Peyer's patch (tissue), 4 donors: ENCODE measurements at regions not wholly inside any gene's neighbourhood (a gene's known extent, or its start where the extent isn't known, plus 50 kb on each side); places are given as distances from the start of the nearest gene placed in this dataset.

Source experiments
- DNase-seq, 3 donors: peaks; one replicate each; pipeline ENCODE4 v3.0.0-alpha.2; 2017 to 2019
- H3K27ac ChIP-seq, 4 donors: fragments of 200-600 bp; sonication (generic); one replicate each; pipeline ENCODE4 v1.5.1; 2016 to 2019
- H3K27me3 ChIP-seq, 2 donors: fragments of 200-600 bp; sonication (generic); one replicate each; pipeline ENCODE4 v1.5.1; 2019
- H3K36me3 ChIP-seq, 3 donors: fragments of 200-600 bp; sonication (generic); one replicate each; pipeline ENCODE4 v1.5.1; 2016 to 2019
- H3K4me1 ChIP-seq, 4 donors: fragments of 200-600 bp; sonication (generic); one replicate each; pipeline ENCODE4 v1.5.1; 2016 to 2019
- H3K4me3 ChIP-seq, 4 donors: fragments of 200-600 bp; sonication (generic); 1 replicate in 3 of 4; 2 replicates in 1 of 4; pipeline ENCODE4 v1.5.1; 2016 to 2019; ENCODE audit warnings: mild to moderate bottlenecking in 1 of 4
- H3K9me3 ChIP-seq, 4 donors: fragments of 200-600 bp; sonication (generic); one replicate each; pipeline ENCODE4 v1.5.1; 2016 to 2019; ENCODE audit warnings: mild to moderate bottlenecking in 1 of 4
- POLR2A ChIP-seq, 2 donors: fragments of 450-650 bp; IDR thresholded peaks; one replicate each; pipeline ENCODE4 v1.5.1; 2017; ENCODE audit warnings: antibody characterized with exemption in 2 of 2, mild to moderate bottlenecking in 2 of 2, moderate library complexity in 2 of 2
- TF ChIP-seq, protein P1 (sequence below), 6 experiments: fragments of 450-650 bp in 4 of 6; fragments of 200-600 bp in 2 of 6; sonication (generic) in 1 of 6; IDR thresholded peaks; one replicate each; pipeline ENCODE4 v1.5.1; 2017 to 2019; ENCODE audit warnings: antibody characterized with exemption in 6 of 6, mild to moderate bottlenecking in 3 of 6, moderate library complexity in 1 of 6

DNA sequence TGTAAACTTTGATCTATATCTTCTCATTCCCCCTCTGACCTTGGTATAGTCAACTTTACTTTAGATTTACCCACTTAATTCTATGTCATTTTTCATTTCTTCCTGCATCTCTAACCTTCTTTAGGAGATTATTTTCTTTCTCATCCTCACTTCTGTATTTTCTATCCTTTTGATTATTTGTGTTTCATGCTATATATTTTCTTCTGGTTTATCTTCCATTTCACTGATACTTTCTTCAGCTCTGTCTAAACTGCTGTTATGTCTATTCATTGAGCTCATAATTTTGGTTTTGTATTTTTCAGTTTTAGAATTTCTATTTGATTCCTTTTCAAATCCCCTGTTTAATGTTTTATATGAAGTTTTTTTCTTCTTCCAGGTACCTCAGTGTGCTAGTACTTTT lies 171.1 kb upstream of the LYZL1 start:
- Histone ChIP-seq H3K27ac (no peak overlapping the region), H3K4me3 (no peak overlapping the region), H3K4me1 (no peaks in the 10 kb centered on the region), H3K36me3 (no peaks in the 10 kb centered on the region), H3K27me3 (no peaks in the 10 kb centered on the region), H3K9me3 (peaks cover 0 to 6% (median 0%) of the 10 kb centered on the region in 4 donors)
- DNase-seq = no peak
- TF ChIP-seq, protein P1, sequence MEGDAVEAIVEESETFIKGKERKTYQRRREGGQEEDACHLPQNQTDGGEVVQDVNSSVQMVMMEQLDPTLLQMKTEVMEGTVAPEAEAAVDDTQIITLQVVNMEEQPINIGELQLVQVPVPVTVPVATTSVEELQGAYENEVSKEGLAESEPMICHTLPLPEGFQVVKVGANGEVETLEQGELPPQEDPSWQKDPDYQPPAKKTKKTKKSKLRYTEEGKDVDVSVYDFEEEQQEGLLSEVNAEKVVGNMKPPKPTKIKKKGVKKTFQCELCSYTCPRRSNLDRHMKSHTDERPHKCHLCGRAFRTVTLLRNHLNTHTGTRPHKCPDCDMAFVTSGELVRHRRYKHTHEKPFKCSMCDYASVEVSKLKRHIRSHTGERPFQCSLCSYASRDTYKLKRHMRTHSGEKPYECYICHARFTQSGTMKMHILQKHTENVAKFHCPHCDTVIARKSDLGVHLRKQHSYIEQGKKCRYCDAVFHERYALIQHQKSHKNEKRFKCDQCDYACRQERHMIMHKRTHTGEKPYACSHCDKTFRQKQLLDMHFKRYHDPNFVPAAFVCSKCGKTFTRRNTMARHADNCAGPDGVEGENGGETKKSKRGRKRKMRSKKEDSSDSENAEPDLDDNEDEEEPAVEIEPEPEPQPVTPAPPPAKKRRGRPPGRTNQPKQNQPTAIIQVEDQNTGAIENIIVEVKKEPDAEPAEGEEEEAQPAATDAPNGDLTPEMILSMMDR (IDR thresholded peaks at IDR 0.05) = no peak
- TF ChIP-seq POLR2A (IDR thresholded peaks at IDR 0.05) = no peak

DNA sequence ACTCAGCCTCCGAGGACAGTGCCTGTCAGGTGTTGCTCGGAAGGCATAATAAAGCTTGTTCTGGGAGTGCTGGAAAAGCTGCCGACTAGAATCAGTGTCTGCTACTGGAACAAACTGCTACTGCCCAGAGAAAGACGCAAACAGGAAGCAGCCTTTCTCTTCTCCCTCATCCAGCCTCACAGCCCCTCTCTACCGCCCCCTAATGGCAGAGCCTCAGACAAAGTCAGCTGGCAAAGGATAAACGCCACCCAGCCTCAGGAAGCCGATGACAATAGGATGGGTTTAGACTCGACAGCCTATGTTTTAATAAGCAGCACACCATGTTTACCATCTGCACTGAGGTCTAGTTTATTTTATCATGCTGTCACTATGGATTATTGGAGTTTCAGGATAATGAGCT lies 169.5 kb upstream of the LYZL1 start:
- Histone ChIP-seq H3K36me3 (no peaks in the 10 kb centered on the region), H3K4me1 (no peaks in the 10 kb centered on the region), H3K27me3 (no peaks in the 10 kb centered on the region), H3K27ac (no peak overlapping the region), H3K4me3 (no peak overlapping the region), H3K9me3 (peaks cover 0 to 6% (median 0%) of the 10 kb centered on the region in 4 donors)
- DNase-seq = peak in 1 of 3 donors; percentile 52
- TF ChIP-seq POLR2A (IDR thresholded peaks at IDR 0.05) = no peak
- TF ChIP-seq, protein P1 (IDR thresholded peaks at IDR 0.05) = peak in 4 of 6 experiments; percentile 10 to 28 (median 25)

DNA sequence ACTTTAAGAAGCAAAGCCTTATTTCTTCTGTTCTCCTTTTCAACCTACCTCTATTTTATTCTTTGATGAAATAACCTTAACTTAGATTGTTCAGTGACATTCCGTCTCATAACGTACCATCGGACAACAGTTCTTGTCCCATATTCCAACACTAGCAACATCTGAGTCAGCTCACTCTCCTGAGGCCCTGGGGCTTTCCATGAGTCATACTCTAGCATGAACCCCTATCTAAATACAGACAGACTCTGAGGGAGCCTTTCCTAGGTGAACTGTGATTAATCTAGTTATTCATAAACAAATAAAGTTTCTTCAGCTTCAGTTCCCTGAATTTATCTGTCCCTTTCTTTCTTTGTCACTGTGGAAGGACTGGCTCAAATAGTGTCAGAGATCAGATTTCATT lies 168.7 kb upstream of the LYZL1 start:
- Histone ChIP-seq H3K27me3 (no peaks in the 10 kb centered on the region), H3K9me3 (peaks cover 0 to 6% (median 0%) of the 10 kb centered on the region in 4 donors), H3K4me3 (no peak overlapping the region), H3K27ac (no peak overlapping the region), H3K4me1 (no peaks in the 10 kb centered on the region), H3K36me3 (no peaks in the 10 kb centered on the region)
- DNase-seq = no peak
- TF ChIP-seq, protein P1 (IDR thresholded peaks at IDR 0.05) = no peak
- TF ChIP-seq POLR2A (IDR thresholded peaks at IDR 0.05) = no peak

DNA sequence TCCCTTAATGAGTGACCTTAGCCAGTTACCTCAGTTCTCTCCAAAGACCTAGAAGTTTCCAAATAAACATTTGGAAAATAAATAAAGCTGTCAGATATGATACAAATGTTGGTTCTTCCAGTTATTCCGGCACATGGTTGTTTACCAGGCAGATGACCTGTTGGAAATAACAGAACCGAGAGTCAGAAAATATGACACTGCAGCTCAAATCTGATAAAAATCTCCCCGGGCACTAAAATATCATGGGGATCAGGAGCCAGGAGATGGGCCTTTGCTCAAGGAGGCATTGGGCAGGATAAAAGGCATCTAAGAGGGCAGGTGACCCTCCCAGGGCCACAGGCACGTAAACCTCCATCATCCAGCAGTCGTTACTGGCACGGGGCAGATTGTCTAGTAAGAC lies 164.0 kb upstream of the LYZL1 start:
- no peaks in the 10 kb centered on the region for H3K9me3 ChIP-seq
- H3K27me3 ChIP-seq = no peaks in the 10 kb centered on the region
- H3K4me3 ChIP-seq = no peak overlapping the region
- no peaks in the 10 kb centered on the region for H3K36me3 ChIP-seq
- TF ChIP-seq POLR2A (IDR thresholded peaks at IDR 0.05) = no peak
- TF ChIP-seq, protein P1 (IDR thresholded peaks at IDR 0.05) = no peak
- DNase-seq = no peak
- H3K4me1 ChIP-seq = no peaks in the 10 kb centered on the region
- no peak overlapping the region for H3K27ac ChIP-seq

DNA sequence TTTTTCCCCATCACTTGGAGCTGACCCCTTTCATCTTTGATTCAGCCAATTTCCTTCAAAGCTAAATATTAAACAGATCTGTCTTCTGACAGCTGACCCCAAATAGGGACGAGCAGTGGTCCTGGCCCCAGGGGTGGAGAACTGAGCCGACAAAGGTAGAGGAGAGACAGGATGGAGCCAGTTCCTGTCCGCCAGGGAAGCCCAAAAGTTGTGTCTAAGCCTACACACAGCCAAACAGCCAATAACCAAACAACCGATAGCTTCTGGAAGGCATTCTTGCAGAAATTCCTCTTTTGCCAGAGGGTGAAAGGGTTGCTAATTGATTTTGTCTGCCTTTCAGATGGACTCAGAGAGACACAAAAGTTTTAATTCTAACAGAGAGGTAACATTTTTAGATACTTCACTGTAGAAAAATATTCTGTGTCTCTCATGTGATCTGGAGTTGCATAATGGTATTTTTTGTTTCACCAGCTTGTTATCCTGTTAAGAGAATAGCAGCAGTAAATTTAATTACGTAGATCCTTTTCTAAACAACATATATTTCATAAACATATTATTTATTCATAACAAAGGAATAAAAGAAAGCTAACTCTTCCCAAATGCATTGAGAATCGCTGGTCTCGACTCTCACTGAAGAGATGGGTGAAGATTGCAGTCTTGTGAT lies 161.7 kb upstream of the LYZL1 start:
- DNase-seq = no peak
- no peaks in the 10 kb centered on the region for H3K27me3 ChIP-seq
- no peaks in the 10 kb centered on the region for H3K36me3 ChIP-seq
- TF ChIP-seq, protein P1 (IDR thresholded peaks at IDR 0.05) = no peak
- TF ChIP-seq POLR2A (IDR thresholded peaks at IDR 0.05) = no peak
- H3K4me3 ChIP-seq = no peak overlapping the region
- no peak overlapping the region for H3K27ac ChIP-seq
- H3K9me3 ChIP-seq = no peaks in the 10 kb centered on the region
- H3K4me1 ChIP-seq = no peaks in the 10 kb centered on the region
